GM18868 (cell line): ENCODE measurements at regions not wholly inside any gene's neighbourhood (a gene's known extent, or its start where the extent isn't known, plus 50 kb on each side); places are given as distances from the start of the nearest gene placed in this dataset.

Experiments used
- ATAC-seq: cut with Tn5 transposase; IDR thresholded peaks from one replicate; pipeline ENCODE4 v1.9.1; 2021; ENCODE audit warnings: mild to moderate bottlenecking, moderate library complexity; ENCODE audit not compliant: unreplicated experiment

DNA sequence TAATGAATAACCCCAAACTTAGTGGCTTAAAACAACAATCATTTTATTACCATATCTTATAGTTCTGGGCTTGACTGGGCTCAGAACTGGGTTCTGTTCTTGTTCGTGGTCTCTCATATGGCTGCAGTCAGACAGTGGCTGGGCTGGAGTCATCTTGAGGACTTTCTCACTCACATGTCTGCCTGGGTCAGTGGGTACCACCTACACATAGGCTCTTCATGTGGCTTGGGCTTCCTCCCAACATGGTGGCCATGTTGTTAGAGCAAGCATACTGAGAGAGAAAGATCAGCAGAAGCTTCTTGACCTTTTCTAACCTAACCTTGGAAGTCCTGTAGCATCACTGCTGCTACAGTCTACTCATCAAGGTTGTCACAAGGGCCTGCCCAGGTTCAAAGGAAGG is 158.6 kb upstream of the SDK2 start:
- no peak for ATAC-seq

DNA sequence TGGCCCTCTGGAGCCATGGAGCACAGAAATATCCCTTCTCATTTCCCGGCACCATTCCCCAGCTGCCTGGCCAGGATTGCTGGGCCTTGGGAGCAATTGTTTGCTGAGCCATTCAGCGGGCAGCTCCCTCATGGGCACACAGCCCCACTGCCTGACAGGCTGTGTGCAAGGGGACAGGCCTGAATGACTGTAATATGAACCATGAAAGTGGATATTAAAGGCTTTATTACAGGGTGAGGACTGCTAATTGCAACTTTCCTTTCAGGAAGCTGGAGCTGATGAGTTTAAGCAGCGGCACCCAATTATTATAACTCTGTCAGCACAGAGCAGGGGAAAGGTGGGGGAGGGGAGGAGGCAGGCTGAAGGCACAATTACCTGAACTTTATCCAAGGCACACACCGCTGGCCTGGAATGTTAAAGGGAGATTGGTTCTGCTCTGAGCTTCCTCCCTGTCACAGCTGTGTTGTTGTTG is 159.8 kb upstream of the SDK2 start:
- no peak for ATAC-seq

DNA sequence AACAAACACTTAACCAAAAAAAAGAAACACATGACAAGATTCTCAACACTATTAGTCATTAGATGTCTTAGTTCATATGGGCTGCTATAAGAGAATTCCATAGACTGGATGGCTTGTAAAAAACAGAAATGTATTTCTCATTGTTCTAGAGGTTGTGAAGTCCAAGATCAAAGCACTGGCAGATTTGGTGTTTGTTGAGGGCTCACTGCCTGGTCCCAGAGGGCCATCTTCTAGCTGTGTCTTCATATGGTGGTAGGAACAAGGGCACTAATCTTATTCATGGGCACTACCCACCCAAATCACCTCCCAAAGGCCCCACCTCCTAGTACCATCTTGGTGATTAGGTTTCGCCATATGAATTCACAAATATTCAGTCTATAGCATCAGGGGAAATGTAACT is 162.5 kb upstream of the SDK2 start:
- ATAC-seq: no peak

DNA sequence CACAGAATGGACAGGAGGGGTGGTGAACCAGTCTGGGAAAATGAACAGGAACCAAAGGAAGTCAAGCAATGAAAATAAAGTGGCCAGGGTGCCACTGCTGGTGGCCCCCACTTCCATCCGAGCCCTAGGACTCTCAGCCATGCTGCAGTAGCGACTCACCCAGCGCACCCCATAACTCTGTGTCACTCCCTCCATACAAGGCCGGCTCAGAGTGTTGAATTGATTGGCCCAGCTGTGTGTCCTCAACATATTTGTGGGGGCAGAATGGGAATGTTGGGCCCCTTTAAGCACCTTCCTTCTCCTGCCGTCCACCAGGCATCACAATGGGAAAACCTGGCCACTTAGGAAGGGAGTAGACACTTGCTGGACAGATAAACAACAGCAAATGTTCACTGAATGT is 169.0 kb upstream of the SDK2 start:
- no peak for ATAC-seq

DNA sequence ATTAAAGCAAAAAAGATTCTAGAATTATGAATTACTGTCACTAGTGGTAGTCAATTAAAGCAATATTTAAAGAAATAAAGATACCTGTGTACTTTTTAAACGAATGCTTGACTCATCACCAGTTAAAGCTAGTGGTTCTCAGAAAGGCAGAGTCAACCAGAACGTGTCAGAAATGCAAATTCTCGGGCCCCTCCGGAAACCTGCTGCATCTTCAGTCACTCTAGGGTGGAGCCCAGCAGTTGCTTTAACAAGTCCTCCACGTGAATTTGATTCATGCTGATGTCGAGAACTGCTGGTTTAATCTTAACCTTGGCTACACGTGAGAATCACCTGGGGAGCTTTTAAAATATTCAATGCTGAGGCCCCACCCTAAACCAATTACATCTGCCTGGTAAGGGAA is 169.8 kb upstream of the SDK2 start:
- ATAC-seq: no peak

DNA sequence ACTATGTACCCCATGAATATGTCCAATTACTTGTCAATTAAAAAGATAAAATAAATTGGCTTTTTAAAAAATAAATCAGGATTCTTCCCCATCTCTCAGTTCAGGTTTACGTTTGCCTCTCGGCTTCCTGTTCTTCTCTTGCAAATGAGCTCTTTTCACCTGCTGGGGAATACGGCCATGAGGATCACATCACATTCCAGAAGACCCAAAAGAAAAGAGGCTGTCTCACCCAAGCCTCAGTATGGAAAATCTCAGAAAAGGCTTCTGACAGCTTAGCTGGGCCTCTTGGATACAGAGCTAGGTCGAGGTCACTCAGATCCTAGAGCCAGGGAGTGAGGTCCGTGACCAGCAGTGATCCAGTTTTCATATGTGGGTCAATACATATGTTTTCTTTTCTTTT is 171.2 kb upstream of the SDK2 start:
- no peak for ATAC-seq

DNA sequence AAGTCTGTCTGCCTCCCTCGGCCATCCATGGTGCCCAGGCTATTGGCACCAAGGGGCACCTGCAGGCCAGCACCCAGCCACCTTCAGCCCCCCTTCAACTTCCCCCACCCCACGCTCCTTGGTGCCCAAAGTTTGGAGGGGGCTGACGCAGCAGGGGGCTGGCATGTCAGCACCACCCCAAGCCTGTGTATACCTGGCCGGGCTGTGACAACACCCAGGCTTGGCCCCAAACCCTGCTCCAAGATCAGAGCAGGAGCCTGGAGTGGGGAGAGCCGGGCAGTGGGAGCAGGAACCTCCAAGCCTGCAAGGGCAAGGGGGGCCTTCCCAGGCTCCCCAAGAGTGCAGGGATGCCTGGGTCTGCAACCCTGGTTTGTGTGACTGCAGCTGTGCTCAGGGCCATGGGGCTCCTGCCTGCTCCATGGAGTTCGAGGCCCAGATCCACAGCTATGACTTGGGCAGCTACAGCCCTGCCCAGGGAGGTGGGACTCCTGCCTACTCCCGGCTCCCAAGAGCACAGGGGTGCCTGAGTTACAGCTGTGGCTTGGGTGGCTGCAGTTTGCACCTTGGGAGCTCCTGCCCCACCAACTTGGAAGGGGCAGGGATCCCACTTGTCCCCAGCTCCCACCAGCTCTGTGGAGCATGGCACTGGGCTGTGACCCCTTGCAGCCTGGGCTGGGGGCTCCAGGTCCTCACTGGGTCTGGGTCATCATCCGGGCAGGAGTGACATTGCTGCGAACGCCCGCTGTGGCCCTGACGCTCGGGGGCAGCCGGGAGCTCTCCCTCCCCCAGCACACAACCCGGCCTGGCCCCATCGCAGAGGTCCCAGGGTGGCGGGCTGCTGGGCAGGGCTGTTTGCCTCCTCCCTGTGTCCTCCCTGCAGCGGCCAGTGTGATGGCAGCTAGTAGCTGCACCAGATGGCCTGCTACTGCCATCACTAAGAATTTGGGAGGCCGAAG is 175.5 kb upstream of the SDK2 start:
- no peak for ATAC-seq

DNA sequence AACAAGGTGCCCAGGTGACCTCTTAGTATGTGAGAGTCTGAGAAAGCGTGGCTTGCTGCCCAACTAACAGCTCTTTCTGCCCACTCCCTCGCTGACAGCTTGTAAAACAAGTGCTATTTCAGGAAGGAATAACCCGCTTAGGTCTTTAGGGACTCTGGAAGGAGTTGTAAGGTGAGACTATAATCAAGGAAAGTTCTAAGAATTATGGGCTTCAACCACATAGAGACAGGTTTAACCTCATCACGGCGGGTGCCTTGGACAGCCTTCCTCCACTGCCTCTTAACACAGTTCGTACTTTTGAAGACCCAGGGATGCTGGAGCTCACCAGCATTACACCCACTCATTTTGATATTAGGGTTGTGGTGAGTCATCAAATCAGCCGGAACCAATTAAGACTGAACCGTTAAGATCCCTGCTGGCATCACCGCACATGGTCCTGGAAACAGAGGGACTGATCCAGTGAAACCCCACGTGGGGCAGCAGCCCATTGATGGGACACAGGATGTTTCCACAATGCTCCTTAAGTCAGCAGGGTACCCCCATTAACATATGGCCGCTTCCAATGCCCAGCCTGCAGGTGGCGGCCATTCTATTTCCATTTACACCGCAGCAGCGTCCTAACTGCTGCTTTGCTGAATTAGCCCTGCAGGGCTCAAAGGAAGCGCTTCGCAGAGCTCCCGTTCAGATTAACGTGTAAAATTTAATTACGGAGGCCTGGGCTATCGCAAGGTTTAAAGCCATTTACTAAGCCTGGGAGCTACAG is 176.6 kb upstream of the SDK2 start:
- ATAC-seq: no peak

DNA sequence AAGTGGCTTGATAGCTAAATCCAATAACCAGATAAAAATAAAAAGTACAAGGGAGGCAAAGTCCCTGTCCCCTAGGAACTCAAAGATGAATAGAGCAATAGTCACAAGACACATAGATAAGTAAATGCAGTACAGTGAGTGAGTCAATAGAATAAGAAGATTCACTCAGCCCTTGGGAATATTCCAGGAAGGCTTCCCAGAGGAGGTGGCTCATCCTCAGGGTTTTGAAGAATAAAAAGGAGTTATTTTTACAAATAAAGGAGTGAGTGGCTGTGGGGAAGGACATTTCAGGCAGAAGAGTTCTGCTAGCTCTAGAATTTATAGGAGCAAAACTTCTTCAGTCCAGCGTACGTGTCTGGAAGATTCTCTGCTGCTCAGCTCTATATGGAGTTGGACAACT is 177.4 kb upstream of the SDK2 start:
- ATAC-seq: no peak

DNA sequence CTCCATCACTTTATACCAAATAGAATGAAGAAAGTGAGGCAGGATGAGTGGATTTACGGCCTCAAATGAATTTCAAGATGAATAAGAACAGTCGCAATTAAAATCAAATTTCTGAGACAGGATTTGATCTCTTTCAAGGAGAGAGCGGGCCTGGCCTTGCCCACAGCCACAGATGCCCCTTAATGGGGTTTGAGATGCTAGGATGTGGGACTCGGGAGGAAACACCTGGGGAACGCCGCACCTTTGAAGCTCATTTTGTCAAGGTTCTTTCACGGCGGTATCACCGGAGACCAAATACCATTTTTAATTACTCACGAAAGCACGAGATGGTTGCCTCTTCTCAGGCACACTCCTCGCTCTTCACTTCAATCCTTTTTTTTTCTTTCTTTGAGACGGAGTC is 178.1 kb upstream of the SDK2 start:
- no peak for ATAC-seq

DNA sequence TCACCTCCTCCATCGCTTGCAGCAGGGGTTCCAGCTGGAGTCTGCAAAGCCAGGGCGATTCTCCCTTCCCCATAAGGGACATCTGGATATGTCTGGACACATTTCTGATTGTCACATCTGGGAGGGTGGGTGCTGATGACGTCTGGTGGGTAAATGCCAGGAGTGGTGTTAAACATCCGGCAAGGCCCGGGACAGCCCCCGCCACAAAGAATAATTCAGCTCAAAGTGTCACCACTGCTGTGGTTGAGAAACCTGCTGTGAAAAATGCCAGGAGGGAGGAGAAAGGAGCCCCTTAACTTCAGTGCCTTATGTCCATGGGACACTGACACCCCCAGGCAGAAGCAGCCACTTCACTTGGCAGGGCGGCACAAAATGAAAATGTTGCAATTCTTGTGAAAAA is 179.4 kb upstream of the SDK2 start:
- ATAC-seq: no peak

DNA sequence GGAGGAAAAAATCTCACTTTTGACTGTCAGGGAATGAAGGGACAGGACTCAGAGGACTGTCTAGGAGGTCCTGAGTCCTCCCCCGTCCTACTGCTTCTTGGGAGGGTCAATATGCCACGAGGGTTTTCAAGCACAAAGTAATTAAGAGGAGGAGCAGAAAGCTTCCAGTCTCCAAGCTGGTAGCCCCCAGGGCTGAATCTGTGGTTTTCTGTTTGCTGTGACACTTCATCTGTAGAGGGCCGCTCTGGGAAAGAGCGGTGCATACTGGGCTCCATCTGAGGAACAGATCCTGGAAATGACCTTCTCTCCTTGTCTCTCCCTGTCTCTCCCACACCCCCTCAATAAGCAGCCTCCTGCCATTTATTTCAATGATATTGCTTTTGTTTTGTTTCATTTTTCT is 180.1 kb upstream of the SDK2 start:
- ATAC-seq: no peak

DNA sequence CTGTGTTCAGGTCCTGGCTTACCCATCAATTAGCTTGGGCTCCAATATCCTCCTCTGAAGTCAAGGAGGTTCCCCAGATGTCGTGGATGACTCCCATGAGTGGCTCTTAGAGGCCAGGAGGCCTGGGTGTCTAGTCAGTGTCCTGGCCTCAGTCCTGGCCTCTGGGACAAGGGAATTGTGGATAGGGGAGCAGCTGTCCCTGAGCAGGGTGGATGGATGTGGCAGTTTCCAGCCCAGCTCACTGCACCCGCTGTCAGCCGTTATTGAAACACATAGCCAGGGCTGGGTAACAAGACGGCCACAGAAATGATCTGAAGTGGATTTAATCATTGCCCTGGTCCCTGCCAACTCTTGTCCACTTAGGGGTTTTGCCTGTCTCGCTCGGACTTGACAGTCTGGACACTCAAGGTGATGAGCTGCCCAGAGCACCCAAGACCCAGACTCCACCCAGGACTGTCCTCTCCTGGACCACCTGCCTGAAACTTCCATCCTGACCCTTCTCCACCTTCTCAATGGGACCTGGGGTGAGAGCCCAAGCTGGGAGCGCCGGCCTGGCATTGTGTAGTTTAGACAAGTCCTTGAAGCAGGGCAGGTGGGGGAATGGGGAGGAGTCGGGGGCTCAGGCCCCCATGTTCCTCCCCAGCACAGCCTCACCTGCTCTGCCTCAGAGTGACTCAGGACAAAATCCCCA is 182.1 kb upstream of the SDK2 start:
- ATAC-seq: no peak

DNA sequence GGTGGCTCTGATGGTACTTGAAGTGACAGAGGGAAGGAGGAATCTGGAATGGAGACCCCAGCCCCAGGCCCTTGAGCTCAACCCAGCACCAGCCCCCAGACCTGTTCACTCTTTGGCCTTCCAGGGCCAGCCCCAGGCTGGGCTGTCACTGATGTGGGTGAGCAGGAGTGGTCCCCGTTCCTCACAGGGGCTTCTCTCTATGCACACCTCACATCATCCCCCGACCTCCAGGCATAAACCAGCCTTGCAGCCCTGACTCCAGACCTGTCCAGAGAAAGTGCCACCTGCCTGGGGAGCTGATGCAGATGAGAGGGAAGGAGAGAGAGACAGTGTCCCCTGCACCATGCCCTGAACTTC is 182.6 kb upstream of the SDK2 start:
- no peak for ATAC-seq

DNA sequence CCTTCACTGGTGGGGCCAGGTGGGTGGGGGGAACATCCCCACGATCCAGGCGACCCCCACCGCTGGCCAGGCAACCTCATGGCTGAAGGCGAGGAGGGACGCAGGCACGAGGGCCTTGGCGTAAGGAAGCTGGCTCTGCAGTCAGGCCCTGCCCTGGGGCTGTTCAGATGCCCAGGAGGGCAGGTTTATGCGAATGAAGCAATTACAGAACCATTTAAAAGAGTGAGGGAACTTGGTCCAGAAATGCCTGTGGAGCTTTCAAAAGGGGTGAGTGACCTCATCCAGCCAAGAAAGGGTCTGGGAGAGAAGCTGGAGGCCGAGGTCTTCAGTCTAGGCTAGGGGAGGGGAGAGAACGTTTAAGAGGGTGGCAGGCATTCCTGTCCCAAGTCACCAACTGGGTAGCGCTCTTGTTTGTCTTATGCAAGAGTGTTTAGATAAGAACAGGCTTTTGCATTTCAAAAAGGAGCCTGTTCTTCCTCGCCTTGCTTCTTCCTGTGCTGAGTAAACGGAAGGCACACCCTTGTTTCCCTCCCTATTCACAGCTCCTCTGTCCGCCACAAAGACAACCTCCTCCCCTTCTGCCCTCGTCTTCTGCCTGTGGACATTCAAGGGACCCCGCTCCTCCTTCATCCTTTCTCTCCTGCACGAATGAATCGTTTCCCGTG is 183.5 kb upstream of the SDK2 start:
- ATAC-seq: no peak

DNA sequence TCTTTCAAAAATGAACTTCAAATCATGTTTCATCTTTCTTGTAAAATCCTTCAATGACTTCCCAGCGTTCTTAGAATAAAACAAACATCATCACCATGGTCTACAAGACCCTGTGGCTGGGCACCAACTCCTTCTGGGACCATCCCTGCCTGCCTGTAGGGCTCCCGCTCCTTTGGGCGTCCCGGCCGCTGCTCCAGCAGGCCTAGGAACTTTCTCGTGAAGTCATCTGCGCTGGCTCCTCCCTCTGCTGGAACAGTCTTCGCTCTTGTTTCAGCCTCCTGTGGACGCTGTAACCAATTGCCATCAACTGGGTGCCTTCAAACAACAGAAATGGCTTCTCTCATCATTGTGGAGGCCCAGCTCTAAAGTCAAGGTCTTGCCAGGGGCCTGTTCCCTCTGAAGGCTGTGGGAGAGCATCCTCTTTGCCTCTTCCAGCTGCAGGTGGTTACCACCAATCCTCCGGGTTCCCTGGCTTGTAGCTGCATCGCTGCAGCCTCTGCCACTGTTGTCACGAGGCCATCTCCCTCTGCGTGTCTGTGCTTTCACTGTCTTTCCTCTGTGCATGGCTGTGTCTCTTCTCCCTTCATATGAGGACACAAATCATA is 185.5 kb upstream of the SDK2 start:
- ATAC-seq: no peak

DNA sequence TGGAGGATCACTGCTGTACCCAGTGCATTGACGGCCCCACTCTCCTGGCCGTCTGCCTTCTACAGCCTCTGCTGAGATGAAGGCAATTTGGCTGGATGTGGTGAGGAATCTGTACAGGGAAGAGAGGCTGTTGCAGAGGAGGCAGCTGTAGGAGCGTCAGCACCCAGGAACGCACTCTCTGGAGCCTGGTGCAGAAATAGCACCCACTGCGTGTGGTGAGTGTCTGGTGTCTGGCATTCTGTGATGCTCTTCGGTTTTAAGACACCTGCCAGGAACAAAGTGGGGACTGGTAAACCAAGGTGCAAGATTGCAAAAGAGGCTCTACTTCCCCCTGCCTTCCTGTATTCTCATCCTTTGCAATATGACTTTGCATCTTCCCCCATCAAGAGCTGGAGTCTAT is 187.5 kb upstream of the SDK2 start:
- ATAC-seq: no peak

DNA sequence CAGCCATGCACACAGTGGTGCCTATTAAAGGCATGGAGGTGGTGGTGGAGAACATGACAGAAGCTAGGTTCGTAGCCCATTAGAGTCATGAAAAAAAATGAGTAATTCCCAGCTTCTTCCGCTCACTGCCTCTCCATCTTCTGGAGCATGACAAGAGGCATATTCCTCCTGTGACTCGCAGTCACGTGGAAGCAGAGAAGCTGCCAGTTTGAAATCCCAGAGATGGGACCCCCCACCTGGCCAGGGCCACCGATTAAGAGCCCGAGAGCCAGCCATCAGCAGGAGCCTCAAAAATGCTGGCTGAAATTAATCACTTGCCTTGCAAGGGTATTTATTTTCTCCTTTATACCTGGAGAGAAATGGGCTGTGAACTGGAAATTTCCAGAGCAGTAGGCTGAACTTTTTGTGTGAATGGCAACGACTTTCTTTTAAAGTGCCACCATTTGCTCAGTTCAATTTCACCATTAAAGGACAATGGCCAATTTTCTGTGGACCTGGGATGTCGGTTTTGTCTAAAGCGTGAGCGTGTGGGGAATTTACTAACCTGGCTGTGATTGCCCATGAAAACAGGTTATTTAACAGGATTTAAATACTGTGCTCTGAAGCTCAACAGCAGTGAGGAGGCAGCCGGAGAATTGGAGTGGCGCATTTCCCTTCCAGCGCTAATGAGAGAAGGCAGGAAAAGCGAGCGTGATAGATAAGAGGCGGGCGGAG is 189.7 kb upstream of the SDK2 start:
- ATAC-seq: no peak

DNA sequence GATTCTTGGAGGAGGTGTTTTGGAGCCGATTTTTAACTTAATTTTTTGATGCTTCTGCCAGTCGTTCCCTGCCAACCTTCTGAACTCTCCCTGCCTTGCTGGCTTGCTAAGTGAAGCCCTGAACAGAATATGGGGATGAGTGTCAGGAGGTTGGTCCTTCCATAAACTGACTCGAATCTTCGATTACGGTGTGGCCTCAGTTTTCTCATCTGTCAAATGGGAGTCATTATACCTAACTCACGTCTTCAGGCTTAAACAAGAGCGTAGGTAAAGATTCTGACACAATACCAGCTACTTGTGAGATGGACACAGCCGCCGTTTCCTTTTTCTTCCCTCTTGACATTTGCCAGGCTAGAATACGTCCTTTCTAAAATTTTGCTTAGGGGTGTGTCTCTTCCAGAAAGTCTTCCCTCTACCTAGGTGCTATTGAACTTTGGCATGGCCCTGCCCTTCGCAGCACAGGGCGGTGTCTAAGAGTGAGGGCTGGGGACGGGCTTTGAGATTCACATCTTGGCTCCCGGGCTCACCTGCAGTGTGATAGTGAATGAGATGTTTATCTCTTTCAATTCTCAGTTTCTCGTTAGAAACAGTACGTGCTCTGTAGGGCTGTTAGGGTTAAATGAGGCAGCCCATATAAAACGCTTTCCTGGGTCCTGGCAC is 190.6 kb upstream of the SDK2 start:
- ATAC-seq: no peak

DNA sequence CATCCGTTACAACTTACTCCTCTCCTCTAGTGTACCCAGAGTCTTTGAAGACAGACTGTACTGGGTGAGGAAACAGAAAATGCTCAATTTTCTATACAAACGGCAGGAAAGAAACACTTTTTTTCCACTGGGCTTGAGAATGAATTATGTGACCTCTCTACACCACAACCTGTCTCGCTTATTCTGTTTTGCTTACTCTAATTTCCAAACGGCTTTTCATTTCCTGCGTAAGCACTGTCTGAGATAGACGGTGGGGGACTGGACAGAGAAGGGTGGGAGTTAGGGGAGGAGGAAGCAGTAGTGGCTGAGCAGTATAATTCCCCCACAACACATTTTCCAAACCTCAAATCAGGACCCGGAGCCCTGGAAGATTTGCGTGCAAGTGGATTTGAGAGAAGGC is 191.4 kb upstream of the SDK2 start:
- no peak for ATAC-seq
